HL-60/S4 (cell line): ENCODE measurements at regions not wholly inside any gene's neighbourhood (a gene's known extent, or its start where the extent isn't known, plus 50 kb on each side); places are given as distances from the start of the nearest gene placed in this dataset.

Experiments
- in situ Hi-C: fragments of 300-500 bp; cut with MboI; formaldehyde crosslinking; loops from 2 replicates; pipeline ENCODE4 v1.14.3; 2022; ENCODE audit warnings: low sequenced_read_pairs

- in situ Hi-C loops, result no loop called here
Measured at GRCh38 chr15:38671675-38672254, 107.2 kb upstream of the RASGRP1 start.

- in situ Hi-C loops, result no loop called here
Measured at GRCh38 chr15:38672273-38672672, 107.7 kb upstream of the RASGRP1 start.

GRCh38 chr15:38672814-38673670 lies 108.4 kb upstream of the RASGRP1 start:
- in situ Hi-C loops, result no loop called here

GRCh38 chr15:38674448-38674847 lies 109.8 kb upstream of the RASGRP1 start:
- in situ Hi-C loops, result no loop called here

GRCh38 chr15:38678281-38678680 lies 113.7 kb upstream of the RASGRP1 start:
- in situ Hi-C loops, result loop anchor here (25.0 kb wide), 2 partner anchors 241 to 691 kb away; no protein-coding TSS in a partner anchor

GRCh38 chr15:38680775-38681174 lies 116.2 kb upstream of the RASGRP1 start:
- in situ Hi-C loops, result loop anchor here (25.0 kb wide), 2 partner anchors 243 to 693 kb away; no protein-coding TSS in a partner anchor

- in situ Hi-C loops, result loop anchor here (25.0 kb wide), 2 partner anchors 245 to 695 kb away; no protein-coding TSS in a partner anchor
Measured at GRCh38 chr15:38682363-38682762, 117.7 kb upstream of the RASGRP1 start.

GRCh38 chr15:38682861-38683260 lies 118.2 kb upstream of the RASGRP1 start:
- in situ Hi-C loops, result loop anchor here (25.0 kb wide), 2 partner anchors 246 to 696 kb away; no protein-coding TSS in a partner anchor

GRCh38 chr15:38683382-38684242 lies 119.0 kb upstream of the RASGRP1 start:
- in situ Hi-C loops, result loop anchor here (25.0 kb wide), 2 partner anchors 246 to 696 kb away; no protein-coding TSS in a partner anchor

GRCh38 chr15:38684440-38685010 lies 119.9 kb upstream of the RASGRP1 start:
- in situ Hi-C loops, result loop anchor here (25.0 kb wide), 2 partner anchors 247 to 697 kb away; no protein-coding TSS in a partner anchor

- in situ Hi-C loops, result loop anchor here (25.0 kb wide), 2 partner anchors 249 to 699 kb away; no protein-coding TSS in a partner anchor
Measured at GRCh38 chr15:38685686-38686339, 121.2 kb upstream of the RASGRP1 start.

GRCh38 chr15:38687340-38687739 lies 122.7 kb upstream of the RASGRP1 start:
- in situ Hi-C loops, result loop anchor here (25.0 kb wide), 2 partner anchors 250 to 700 kb away; no protein-coding TSS in a partner anchor

- in situ Hi-C loops, result loop anchor here (25.0 kb wide), 2 partner anchors 251 to 701 kb away; no protein-coding TSS in a partner anchor
Measured at GRCh38 chr15:38687775-38688495, 123.3 kb upstream of the RASGRP1 start.

- in situ Hi-C loops, result loop anchor here (25.0 kb wide), 2 partner anchors 251 to 701 kb away; no protein-coding TSS in a partner anchor
Measured at GRCh38 chr15:38688761-38689160, 124.1 kb upstream of the RASGRP1 start.

GRCh38 chr15:38689522-38689921 lies 124.9 kb upstream of the RASGRP1 start:
- in situ Hi-C loops, result loop anchor here (25.0 kb wide), 2 partner anchors 252 to 702 kb away; no protein-coding TSS in a partner anchor

GRCh38 chr15:38690216-38690615 lies 125.6 kb upstream of the RASGRP1 start:
- in situ Hi-C loops, result loop anchor here (25.0 kb wide), 2 partner anchors 253 to 703 kb away; no protein-coding TSS in a partner anchor

- in situ Hi-C loops, result loop anchor here (25.0 kb wide), 2 partner anchors 254 to 704 kb away; no protein-coding TSS in a partner anchor
Measured at GRCh38 chr15:38690719-38691332, 126.2 kb upstream of the RASGRP1 start.

GRCh38 chr15:38691377-38691776 lies 126.8 kb upstream of the RASGRP1 start:
- in situ Hi-C loops, result loop anchor here (25.0 kb wide), 2 partner anchors 254 to 704 kb away; no protein-coding TSS in a partner anchor
